Thoracic aorta (tissue), 2 donors: ENCODE measurements at regions not wholly inside any gene's neighbourhood (a gene's known extent, or its start where the extent isn't known, plus 50 kb on each side); places are given as distances from the start of the nearest gene placed in this dataset.

Experiments
- ATAC-seq: fragments of 150-250 bp; one replicate; pipeline ENCODE4 v1.8.0; 2017; ENCODE audit warnings: low read depth; ENCODE audit not compliant: insufficient number of reproducible peaks, low FRiP score
- DNase-seq: peaks from one replicate; pipeline ENCODE4 v3.0.0-alpha.2; 2020; ENCODE audit warnings: low spot score
- H3K27ac ChIP-seq, 2 donors: fragments of 200-600 bp; sonication (generic); 1 replicate in 1 of 2; 2 replicates in 1 of 2; pipeline ENCODE4 v1.5.1; 2016; ENCODE audit warnings: mild to moderate bottlenecking in 2 of 2, moderate library complexity in 2 of 2
- H3K27me3 ChIP-seq: fragments of 200-600 bp; sonication (generic); replicated peaks from 2 replicates; pipeline ENCODE4 v1.6.0; 2016; ENCODE audit warnings: mild to moderate bottlenecking; ENCODE audit not compliant: insufficient read depth
- H3K36me3 ChIP-seq: fragments of 200-600 bp; sonication (generic); one replicate; pipeline ENCODE4 v1.5.1; 2016
- H3K4me1 ChIP-seq, 2 donors: fragments of 200-600 bp; sonication (generic); 1 replicate in 1 of 2; 2 replicates in 1 of 2; pipeline versions ENCODE4 v1.5.1 to v1.6.0; 2016; ENCODE audit warnings: low read depth in 2 of 2, mild to moderate bottlenecking in 1 of 2; ENCODE audit not compliant: control insufficient read depth in 1 of 2
- H3K4me3 ChIP-seq: fragments of 200-600 bp; sonication (generic); 2 replicates; pipeline ENCODE4 v1.5.1; 2016; ENCODE audit warnings: mild to moderate bottlenecking
- H3K9me3 ChIP-seq: fragments of 200-600 bp; sonication (generic); 2 replicates; pipeline ENCODE4 v1.5.1; 2016
- TF ChIP-seq, protein P1 (sequence below): fragments of 200-600 bp; sonication (generic); IDR thresholded peaks from one replicate; pipeline ENCODE4 v1.5.1; 2019; ENCODE audit warnings: antibody characterized with exemption

- no peak for ATAC-seq
- DNase-seq, result no peak
- no peaks in the 10 kb centered on the region for H3K9me3 ChIP-seq
Measured at GRCh38 chr5:72661405-72661804, 154.2 kb upstream of the ZNF366 start.

DNA sequence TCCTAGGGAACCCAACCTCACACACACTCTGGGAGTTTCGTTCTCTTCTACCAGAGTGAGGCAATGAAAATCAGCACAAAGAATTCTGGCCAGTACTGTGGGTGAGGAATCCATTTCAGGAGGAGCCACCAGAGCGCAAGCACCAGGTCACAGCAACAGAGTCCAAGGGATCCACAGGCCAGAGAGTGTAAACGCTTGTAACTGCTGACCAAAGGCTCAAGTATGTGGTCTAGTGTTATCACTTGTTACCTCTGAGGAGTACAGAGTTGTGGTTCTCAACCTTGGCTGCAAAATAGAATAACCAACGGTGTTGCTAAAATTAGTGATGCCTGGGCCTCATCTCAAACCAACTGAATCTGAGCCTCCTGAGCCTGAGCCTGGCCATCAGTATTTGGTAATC lies 152.5 kb upstream of the ZNF366 start:
- Histone ChIP-seq H3K36me3 (no peaks in the 10 kb centered on the region), H3K27me3 (no peaks in the 10 kb centered on the region), H3K9me3 (no peaks in the 10 kb centered on the region), H3K4me1 (no peaks in the 10 kb centered on the region), H3K27ac (no peak overlapping the region), H3K4me3 (no peak overlapping the region)
- TF ChIP-seq, protein P1, sequence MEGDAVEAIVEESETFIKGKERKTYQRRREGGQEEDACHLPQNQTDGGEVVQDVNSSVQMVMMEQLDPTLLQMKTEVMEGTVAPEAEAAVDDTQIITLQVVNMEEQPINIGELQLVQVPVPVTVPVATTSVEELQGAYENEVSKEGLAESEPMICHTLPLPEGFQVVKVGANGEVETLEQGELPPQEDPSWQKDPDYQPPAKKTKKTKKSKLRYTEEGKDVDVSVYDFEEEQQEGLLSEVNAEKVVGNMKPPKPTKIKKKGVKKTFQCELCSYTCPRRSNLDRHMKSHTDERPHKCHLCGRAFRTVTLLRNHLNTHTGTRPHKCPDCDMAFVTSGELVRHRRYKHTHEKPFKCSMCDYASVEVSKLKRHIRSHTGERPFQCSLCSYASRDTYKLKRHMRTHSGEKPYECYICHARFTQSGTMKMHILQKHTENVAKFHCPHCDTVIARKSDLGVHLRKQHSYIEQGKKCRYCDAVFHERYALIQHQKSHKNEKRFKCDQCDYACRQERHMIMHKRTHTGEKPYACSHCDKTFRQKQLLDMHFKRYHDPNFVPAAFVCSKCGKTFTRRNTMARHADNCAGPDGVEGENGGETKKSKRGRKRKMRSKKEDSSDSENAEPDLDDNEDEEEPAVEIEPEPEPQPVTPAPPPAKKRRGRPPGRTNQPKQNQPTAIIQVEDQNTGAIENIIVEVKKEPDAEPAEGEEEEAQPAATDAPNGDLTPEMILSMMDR, result no peak
- ATAC-seq (no peak), DNase-seq (no peak)

More at GRCh38 chr5:72661405-72661804, 154.2 kb upstream of the ZNF366 start:
- Histone ChIP-seq H3K4me3 (no peak overlapping the region), H3K4me1 (no peaks in the 10 kb centered on the region), H3K27me3 (no peaks in the 10 kb centered on the region), H3K36me3 (no peaks in the 10 kb centered on the region), H3K27ac (no peak overlapping the region)
- TF ChIP-seq, protein P1, result no peak

GRCh38 chr5:72658761-72659540 lies 151.7 kb upstream of the ZNF366 start:
- TF ChIP-seq, protein P1, result no peak
- no peak for DNase-seq
- H3K27ac ChIP-seq, result no peak overlapping the region
- no peaks in the 10 kb centered on the region for H3K36me3 ChIP-seq
- H3K4me3 ChIP-seq, result no peak overlapping the region
- ATAC-seq, result no peak
- H3K4me1 ChIP-seq, result no peaks in the 10 kb centered on the region
- no peaks in the 10 kb centered on the region for H3K27me3 ChIP-seq
- H3K9me3 ChIP-seq, result no peaks in the 10 kb centered on the region

- Histone ChIP-seq H3K36me3 (no peaks in the 10 kb centered on the region), H3K27ac (no peak overlapping the region), H3K4me1 (no peaks in the 10 kb centered on the region), H3K27me3 (no peaks in the 10 kb centered on the region), H3K4me3 (no peak overlapping the region), H3K9me3 (no peaks in the 10 kb centered on the region)
- ATAC-seq, result no peak
- no peak for DNase-seq
- TF ChIP-seq, protein P1, result no peak
Measured at GRCh38 chr5:72658161-72658560, 151.0 kb upstream of the ZNF366 start.

DNA sequence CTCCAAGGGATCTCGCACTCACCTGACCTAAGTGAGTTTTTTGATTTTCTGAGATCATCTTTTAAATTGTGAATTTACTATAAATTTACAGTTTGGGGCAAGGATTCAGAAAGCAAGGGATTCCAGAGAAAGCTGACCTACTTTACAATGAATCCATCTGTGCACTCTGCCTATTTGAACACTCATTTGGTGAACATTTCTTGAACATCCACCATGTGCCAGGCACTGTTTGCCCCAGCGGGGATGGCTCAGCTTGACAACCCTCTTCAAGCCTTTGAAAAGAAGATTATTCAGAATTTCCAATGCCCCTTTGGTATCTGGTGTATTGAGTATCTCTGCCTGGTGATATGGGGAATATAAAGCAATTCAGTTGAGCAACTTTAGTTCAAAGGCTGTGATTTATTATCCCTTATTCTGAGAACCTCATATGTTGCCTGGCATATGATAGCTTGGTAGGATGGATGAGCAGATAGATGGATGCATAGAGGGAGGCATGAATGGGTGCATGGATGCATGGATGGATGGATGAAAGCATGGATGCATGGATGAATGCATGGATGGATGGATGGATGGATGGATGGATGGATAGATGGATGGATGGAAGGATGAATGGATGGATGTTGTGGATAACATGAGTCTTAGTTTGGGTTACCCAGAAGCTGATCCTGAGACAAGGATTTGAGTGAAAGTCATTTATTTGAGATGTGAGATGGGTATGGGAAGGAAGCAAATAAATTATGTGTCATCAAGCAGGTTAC lies 149.7 kb upstream of the ZNF366 start:
- ATAC-seq (no peak), DNase-seq (no peak)
- H3K27ac ChIP-seq, result no peak overlapping the region
- H3K9me3 ChIP-seq, result no peaks in the 10 kb centered on the region
- TF ChIP-seq, protein P1, result no peak
- H3K36me3 ChIP-seq, result no peaks in the 10 kb centered on the region
- H3K27me3 ChIP-seq, result no peaks in the 10 kb centered on the region
- no peaks in the 10 kb centered on the region for H3K4me1 ChIP-seq
- H3K4me3 ChIP-seq, result no peak overlapping the region
